ENCODE measurements at regions not wholly inside any gene's neighbourhood (a gene's known extent, or its start where the extent isn't known, plus 50 kb on each side); places are given as distances from the start of the nearest gene placed in this dataset.

DNA sequence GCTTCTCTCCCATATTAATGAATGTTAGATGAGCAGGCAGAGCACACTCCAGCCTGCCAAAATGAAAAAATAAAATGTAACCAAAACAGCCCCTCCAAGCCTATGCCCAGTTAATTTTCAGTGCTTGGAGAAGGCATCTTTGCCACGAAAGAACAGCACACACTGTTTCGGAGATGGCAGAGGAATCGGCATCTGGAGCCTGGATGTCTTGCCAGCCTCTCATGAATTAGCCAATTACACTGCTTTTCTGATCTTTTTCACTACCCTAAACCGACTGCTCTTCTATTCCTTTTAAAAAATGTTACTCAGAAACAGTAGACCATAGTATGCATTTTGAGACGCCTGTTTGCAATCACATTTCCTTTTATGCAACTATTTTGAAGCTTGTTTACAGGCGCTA, 249.6 kb downstream of the TLE3 start:
- no peak for ATAC-seq
- no peak for DNase-seq (ENCODE audit: missing footprints)
- intact Hi-C loops (cut with DNase I), result no loop called here

DNA sequence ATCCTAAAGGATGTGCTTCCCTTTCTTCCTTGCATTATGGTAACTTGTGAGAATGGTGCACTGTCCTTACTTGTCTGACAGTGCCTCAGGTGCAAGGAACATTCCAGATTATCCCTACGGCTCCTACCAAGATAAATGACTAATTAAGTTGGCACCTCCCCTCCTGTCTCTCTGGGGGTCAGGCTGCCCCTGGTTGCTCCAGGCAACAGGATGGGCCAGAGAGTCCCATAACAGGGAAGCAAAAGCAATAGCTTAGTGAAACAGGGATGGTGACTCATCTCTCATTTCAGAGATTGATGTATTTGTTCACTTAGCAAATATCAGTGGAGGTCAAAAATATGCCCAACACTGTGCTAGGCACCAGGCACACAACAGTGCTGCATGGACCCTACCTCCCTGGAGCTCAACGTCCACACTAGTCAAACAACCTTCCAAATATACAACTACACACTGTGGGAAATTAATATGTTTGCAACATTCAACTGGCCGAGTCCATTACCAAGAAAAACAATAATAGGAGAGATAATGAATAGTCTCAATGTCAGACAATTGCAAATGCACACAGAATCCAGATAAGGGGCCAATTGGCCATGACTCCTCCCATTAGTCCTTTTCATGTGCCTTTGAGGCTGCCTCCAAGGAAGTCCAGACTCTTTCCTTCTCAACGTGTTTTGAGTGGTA, 249.0 kb downstream of the TLE3 start:
- intact Hi-C loops (cut with DNase I), result no loop called here
- DNase-seq (ENCODE audit: missing footprints) (no peak), ATAC-seq (no peak)

DNA sequence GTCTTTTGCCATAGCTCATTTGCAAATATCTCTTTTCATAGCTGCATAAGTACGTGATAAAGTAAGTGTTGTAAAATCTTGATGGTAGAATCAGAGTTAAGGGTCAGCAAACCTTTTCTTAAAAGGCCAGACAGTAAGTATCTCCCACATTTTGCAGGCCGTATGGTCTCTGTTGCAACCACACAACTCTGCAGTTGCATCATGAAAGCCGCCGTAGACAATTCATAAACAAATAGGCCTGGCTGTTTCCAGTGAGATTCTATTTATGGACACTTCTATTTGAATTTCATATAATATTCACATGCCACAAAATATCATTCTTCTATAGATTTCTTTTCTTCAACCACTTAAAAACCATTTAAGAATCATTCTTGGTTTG, 248.5 kb downstream of the TLE3 start:
- DNase-seq (ENCODE audit: missing footprints) (no peak), ATAC-seq (no peak)
- intact Hi-C loops (cut with DNase I), result no loop called here

DNA sequence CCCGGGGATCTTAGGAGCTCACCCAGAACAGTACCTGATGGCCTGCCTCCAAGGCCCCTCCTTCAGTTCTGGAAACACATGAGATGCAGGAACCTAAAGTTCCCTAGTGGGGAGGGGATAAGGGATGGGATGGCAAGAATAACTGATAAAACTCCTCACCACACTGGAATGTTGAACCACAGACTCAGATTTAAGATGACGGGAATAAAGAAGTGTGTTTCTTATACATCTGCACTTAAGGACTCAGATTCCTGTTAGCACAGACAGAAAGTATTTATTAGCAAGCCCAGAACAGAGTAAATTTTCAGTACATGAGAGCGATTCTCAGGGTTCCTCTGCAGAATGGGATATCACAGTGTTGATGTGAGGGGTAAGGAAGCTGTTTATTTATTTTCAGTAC, 245.2 kb downstream of the TLE3 start:
- ATAC-seq (no peak), DNase-seq (ENCODE audit: missing footprints) (no peak)
- intact Hi-C loops (cut with DNase I), result no loop called here

DNA sequence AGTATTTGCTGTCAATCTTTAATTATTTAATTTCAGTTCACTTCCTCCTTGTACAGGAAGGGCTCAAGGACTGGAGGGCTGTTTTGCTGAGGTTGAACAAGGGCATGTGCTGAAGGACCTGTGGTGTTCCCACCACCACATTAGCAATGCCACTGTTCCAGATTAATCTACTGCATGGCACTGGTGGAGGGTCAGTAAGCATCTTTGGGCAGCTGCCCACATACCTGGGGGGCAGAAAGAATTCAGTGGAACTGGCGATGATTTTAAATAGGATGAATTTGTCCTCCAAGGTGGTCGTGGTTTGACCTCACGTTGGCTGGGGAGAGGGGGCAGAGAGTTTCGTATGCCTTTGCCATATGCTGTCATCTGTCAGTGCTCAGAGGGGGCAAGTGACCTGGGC, 244.8 kb downstream of the TLE3 start:
- ATAC-seq (no peak), DNase-seq (ENCODE audit: missing footprints) (no peak)
- intact Hi-C loops (cut with DNase I), result no loop called here

DNA sequence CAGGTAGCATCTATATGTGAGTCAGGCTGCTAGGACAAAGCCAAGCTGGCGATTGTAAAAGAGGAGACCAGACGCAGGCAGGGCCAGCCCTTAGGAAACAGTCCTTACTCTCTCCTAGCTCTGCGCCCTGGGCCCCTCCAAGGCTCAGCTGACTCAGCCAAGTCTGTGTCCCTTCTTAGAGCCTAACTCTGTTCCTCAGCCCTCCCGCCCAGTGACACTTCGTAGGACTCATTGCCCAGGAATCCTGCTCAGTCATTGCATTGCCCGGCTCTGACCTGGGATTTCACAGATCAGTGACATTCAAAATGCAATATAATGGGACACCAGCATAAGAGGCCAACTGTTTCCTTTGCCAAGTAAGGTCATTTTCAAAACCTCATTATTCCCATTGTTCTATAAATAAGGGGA, 244.2 kb downstream of the TLE3 start:
- intact Hi-C loops (cut with DNase I), result no loop called here
- no peak for ATAC-seq
- no peak for DNase-seq (ENCODE audit: missing footprints)

DNA sequence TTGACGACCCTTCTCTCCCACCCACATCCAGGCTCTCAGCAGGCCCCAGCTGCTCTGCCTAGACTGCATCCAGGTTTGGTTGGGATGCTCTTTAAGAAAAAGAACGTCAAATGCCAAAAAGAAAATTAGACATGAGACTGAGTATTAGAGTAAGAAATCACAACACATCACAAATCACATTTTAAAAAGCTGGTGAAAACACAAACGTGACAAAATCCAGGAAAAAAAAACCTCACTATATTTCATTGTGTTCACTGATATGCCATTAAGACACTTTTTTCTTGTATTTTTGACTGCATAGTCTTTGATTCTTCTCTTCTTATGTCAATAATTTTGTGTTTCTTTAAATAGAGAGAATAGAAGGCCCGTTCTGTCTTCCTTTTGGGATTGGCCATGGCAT, 243.7 kb downstream of the TLE3 start:
- intact Hi-C loops (cut with DNase I), result no loop called here
- DNase-seq (ENCODE audit: missing footprints), result no peak
- no peak for ATAC-seq

DNA sequence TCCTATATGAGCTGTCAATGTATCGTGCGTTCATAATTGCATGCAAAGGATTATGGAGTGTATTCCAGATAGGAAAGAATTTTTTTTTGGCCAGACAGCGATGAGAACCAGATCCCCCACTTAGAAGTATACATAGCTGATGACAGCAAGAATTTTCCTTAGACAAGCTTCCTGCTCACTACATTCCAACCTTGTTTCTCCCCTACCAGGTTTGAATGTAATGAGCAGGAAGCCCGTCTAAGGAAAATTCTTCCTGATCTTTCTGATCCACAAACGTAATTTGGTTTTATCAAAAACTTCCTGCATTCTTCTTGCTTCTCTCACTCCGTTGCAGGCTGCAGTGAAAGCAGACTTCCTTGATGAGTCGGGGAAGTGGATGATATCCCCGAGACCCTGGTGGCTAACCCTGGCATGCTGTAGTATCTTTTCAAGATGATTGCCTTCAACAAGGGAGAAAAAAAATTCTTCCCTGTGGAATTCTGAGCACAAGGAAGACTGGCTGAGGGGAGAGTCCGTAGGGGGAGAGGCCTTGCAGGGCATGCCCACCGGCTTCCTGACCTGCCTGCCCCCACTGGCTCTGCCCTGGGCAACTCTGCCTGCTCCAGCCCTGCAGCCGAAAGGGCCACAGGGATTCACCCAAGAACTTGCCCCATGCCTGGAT, 243.1 kb downstream of the TLE3 start:
- intact Hi-C loops (cut with DNase I), result no loop called here
- ATAC-seq (no peak), DNase-seq (ENCODE audit: missing footprints) (no peak)

DNA sequence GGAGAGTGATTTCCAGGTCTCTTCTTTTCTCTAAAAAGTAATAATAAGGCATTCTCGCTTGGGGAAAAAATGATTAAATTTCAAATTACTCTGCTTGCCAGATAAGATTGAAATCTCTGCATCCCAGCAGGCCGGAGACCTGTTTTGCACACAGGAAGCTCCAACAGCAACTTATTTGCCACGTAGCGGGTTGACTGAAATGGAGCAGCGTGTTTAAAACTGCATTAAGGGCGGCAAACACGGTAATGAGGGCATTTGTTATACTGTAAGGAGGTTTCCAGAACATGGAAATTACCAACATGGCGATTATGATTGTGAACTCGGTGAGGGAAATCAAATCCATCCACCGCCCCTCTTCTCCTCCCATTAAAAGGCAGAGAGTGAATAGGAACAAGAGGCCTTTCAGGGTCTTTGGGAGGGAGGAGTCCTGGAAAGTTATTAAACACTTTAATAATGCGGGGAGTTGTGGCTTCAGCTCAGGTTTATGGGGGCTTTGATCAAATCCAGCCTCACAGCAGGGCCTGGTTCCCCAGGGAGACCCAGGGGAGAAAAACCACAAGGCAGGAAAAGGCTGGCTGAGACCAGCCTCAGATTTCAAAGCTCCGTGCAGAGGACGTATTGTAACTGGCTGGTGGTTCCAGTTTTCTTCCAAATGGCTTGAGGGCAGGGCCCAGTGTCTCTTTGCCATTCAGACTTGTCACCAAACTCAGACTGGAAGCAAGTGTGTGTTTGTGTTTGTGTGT, 242.3 kb downstream of the TLE3 start:
- no peak for ATAC-seq
- intact Hi-C loops (cut with DNase I), result no loop called here

DNA sequence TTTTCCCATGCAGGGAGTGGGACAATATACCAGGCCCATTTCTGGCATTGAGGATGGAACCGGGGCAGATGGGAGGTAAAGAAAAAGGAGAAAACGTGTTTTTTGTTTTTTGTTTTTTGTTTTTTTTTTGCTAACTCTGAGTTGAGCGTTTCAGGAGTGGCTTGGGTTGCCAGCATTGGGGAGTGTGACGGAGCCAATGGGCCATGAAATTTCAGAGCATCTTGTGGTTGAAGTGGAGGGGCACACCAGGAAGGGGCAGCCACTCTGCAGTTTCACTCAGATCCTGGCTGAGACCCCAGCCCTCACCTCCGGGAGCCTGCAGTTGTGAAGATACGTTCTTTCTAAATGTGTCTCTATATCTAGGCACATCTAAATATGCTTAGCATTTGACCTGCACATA, 240.5 kb downstream of the TLE3 start:
- intact Hi-C loops (cut with DNase I), result no loop called here
- DNase-seq (ENCODE audit: missing footprints) (no peak), ATAC-seq (no peak)

More for the DNA sequence above, 242.3 kb downstream of the TLE3 start:
- no peak for DNase-seq (ENCODE audit: missing footprints)

DNA sequence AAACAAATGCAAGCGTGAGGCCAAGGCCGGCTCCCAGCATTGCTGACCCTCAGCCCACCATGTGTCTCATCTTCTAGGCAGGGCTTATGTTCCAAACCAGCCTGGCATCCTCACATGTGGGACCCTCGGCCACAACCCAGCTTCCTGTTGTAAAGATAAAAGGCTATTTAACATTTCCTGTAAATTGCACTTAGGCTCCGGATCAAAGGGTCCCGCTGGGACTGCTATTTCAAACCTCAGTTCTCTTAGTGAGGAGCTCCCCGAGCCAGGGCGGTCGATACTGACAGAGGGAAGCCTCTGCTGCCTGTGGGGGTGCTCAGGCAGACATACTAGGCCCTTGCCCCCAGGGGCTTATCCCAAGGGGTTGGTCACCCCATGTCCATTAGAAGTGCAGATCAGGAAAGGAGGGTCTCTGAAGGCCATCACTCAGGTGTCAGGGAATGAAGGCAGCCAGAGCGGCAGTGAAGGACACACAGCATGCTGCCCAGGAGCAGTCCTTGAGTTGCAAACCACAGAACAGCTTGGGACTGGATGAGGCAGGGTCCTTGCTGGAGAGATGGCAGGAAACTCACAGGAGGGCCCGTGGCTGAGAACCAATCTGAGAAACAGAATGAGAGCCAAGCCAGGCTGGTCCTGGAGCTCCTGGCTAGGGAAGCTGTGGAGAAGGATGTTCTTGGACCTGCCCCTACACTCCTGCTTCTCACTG, 239.9 kb downstream of the TLE3 start:
- DNase-seq (ENCODE audit: missing footprints) (no peak), ATAC-seq (no peak)
- intact Hi-C loops (cut with DNase I), result no loop called here

DNA sequence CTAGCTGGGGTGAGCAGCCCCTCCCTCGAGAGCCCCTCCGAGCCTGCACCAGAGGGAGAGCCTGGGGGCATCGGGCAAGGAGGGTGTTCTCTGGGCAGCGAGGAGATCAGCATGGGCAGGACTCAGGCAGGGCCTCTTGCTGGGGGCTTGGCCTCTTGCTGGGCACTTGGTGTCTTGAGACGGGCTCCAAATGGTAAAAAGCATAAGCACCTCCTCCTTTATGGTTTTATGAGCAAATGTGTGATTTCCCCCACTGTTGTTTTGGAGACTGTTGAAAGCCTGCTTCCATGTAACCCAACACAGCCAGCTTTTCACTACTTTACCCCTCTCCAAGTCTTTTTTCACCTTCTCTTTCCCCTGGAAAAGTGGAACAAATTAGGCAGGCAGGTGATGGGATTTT, 239.3 kb downstream of the TLE3 start:
- intact Hi-C loops (cut with DNase I), result no loop called here
- no peak for ATAC-seq
- DNase-seq (ENCODE audit: missing footprints), result no peak

DNA sequence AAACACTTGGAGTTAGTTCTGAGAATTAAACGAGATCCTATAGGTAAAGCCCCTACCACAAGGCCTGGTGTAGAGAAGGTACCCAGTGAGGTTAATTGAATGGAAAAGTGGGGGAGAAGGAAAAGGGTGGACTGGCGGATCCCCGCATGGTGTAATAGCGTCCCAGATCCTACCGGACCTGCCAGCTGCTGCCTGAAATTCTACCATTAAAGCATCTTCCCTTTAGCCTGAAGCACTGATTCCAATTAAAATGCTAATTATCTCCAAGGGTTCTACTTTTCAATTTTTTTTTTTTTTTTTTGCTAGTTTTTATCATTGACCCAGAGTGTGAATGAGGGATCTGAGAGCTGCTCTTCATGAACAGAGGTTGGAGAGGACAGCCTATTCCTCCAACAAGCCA, 237.9 kb downstream of the TLE3 start:
- no peak for DNase-seq (ENCODE audit: missing footprints)
- intact Hi-C loops (cut with DNase I), result no loop called here
- ATAC-seq, result no peak

DNA sequence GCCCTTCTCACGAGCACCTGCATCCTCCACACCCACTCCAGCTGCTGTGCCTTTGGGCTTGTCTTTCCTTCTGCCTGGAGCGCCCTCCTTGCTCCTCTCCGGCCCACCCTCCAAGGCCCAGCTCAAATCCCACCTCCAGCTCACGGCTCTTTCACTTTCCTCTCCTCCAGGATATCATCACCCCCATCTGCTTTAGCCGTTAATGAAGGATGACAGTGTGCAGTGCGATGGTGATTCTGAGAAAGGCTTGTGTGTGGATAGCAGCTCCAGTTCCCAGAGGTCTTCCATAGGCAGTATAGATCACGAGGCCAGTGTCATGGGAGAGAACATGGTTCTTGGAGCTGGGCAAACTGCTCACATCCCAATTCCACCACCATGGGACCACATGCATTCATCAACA, 237.4 kb downstream of the TLE3 start:
- intact Hi-C loops (cut with DNase I), result no loop called here
- ATAC-seq (no peak), DNase-seq (ENCODE audit: missing footprints) (no peak)

DNA sequence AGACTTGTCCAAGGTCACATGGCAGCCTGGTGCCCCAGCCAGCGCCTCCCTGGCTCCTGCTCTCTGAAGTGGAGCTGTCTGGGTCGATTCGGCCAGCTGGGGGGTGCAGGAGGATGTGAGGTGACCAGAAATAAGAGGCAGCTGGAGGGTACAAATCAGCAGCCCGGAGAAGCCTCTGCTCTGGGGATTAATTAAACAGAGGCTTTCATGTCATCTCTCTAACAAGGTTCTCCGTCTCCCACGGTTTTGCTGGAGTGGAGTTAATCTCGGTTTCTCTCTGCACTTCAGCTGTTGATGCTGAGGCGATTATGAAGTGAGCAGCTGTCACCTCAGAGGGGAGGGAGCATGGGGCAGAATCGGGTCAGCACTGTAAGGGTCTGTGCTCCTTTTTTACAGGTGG, 236.8 kb downstream of the TLE3 start:
- intact Hi-C loops (cut with DNase I), result no loop called here
- ATAC-seq, result no peak
- DNase-seq (ENCODE audit: missing footprints), result no peak

DNA sequence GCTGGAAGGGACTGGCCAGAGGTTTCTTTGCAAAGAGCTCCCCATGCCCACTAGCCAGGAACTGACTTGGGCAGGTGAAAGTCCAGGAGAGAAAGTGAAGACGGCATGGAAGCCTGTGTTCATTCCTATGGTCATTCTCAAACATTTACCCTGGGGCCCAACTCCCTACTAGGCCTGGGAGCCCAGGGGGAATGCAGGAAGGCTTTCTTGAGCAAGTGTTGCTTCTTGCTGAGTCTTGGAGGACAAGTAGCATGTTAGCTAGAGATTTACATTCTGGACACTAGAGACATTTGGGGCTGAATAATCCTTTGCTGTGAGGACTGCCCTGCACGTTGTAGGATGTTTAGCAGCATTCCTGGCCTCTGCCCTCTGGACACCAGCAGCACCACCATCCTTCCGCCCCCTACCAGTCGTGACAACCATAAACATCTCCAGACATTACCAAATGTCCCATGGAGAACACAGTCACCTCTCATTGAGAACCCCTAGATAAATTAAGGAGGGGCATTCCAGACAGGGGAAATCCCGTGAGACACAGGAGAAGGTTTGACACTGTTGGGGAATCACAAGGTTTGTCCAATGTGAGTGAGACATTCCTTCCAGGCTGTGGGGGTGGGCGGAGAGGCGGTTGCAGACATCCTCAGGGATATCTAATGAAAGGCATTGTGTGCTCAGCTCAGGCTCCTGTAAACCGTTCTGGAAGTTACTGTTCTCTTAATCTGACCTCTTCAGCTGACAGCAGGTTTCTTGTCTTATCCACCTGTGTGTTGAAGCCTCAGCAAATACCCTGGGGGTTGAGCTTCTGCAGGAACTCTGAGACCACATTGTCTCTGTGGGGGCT, 236.2 kb downstream of the TLE3 start:
- intact Hi-C loops (cut with DNase I), result no loop called here
- DNase-seq (ENCODE audit: missing footprints), result no peak
- ATAC-seq, result no peak

DNA sequence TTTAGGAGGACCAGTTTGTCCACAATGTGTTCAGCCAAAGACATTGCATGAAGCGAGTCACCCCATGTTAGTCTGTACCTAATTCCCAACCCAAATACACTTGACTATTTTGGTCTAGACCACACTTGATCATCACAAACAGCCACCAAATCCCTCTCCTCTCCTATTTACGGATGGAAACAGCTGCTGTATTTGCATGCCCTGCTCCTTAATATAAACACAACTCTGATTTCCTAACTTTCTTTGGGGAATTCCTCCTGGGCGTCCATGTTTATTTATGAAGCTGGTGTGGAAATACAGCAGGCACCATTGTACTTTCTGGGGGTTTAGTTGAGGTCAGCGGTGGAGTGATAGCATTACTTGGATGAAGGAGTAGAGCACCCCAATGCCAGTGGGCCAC, 235.2 kb downstream of the TLE3 start:
- intact Hi-C loops (cut with DNase I), result no loop called here
- DNase-seq (ENCODE audit: missing footprints) (no peak), ATAC-seq (no peak)

DNA sequence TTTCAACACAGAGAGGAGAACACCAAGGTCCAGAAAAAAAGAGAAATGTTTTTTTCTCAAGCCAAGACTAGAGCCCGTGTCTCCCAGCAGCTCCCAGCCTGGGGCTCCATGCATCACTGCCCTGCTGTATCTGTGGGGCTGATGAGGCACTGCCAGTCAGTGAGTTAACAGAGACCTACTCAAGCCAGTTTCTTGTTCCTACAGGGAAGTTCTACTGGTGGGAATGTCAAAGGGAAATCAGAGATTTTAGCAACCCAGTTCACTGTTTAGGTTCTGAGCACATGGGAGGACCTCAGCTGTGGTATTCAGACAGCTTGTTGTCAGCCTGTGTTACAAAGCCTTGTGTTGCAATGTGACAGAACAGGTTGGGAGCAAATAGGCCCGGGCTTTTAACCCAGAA, 234.3 kb downstream of the TLE3 start:
- ATAC-seq (no peak), DNase-seq (ENCODE audit: missing footprints) (no peak)
- intact Hi-C loops (cut with DNase I), result no loop called here

DNA sequence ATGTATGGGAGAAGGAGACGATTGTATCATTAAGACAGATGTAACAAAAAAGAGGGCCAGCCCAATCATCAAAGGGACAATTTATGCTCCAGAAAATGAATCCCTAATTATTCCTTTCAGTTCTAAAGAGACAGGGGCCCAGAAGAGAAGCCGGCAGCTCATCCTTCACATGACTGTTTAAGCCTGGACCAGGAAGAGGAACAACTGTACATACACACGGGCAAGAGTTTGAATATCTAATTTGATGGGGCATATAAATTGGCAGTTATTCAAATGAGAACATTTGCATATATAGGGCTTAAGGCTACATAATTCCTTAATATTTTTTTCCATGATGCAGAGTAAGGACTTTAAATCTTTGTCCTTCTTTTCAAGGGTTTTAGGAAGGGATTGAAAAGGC, 232.3 kb downstream of the TLE3 start:
- intact Hi-C loops (cut with DNase I), result no loop called here
- DNase-seq (ENCODE audit: missing footprints), result no peak
- no peak for ATAC-seq

Data from Right ventricle myocardium inferior (tissue), 1 donor.